SK-N-SH (cell line): ENCODE measurements at regions not wholly inside any gene's neighbourhood (a gene's known extent, or its start where the extent isn't known, plus 50 kb on each side); places are given as distances from the start of the nearest gene placed in this dataset.

Experiments used
- CTCF ChIA-PET: fragments of 300-600, 350-600 bp; formaldehyde crosslinking; extraction: SDS; loops from one replicate; lab custom pipeline; 2021; lab: Yijun Ruan, JAX
- POLR2A ChIA-PET: fragments of 350-600 bp; sonication (Branson Sonifier 250); formaldehyde crosslinking; extraction: SDS; loops from one replicate; lab custom pipeline; 2020; ENCODE audit warnings: antibody characterized with exemption, inconsistent platforms; lab: Yijun Ruan, JAX
- DNase-seq: peaks from one replicate; pipeline ENCODE4 v3.0.0; 2012
- H2AFZ ChIP-seq: fragments of 200-600 bp; sonication (generic); 2 replicates; pipeline ENCODE4 v1.8.1; 2016; ENCODE audit warnings: antibody characterized with exemption, mild to moderate bottlenecking, low read depth
- H3F3A ChIP-seq: fragments of 200-600 bp; sonication (generic); replicated peaks from 2 replicates; pipeline ENCODE3; 2016; ENCODE audit warnings: antibody characterized with exemption, mild to moderate bottlenecking; ENCODE audit not compliant: insufficient read depth
- H3K27ac ChIP-seq, 2 experiments: fragments of 200-500 bp in 1 of 2; fragments of 200-600 bp in 1 of 2; sonication (Bioruptor generic) in 1 of 2; sonication (generic), shearing (Covaris generic) in 1 of 2; 2 replicates each; pipeline versions ENCODE4 v1.5.1 to v1.6.1; 2014 to 2016; ENCODE audit warnings: low read depth in 2 of 2, inconsistent platforms in 1 of 2, low read length in 1 of 2, mild to moderate bottlenecking in 1 of 2, mixed read lengths in 1 of 2
- H3K27me3 ChIP-seq: fragments of 200-600 bp; sonication (generic), shearing (Covaris generic); 2 replicates; pipeline ENCODE4 v1.6.1; 2016; ENCODE audit warnings: mixed run types; ENCODE audit not compliant: insufficient read depth
- H3K36me3 ChIP-seq, 2 experiments: fragments of 200-500 bp in 1 of 2; fragments of 200-600 bp in 1 of 2; sonication (Bioruptor generic) in 1 of 2; sonication (generic) in 1 of 2; replicated peaks in 1 of 2; 2 replicates each; pipeline versions ENCODE3 to v1.5.1; 2014 to 2016; ENCODE audit warnings: low read length in 1 of 2, mild to moderate bottlenecking in 1 of 2; ENCODE audit not compliant: insufficient read depth in 2 of 2, control insufficient read depth in 1 of 2
- H3K4me1 ChIP-seq, 2 experiments: fragments of 200-500 bp in 1 of 2; fragments of 200-600 bp in 1 of 2; sonication (Bioruptor generic) in 1 of 2; sonication (generic), shearing (Covaris generic) in 1 of 2; 2 replicates each; pipeline versions ENCODE4 v1.5.1 to v1.6.1; 2014 to 2016; ENCODE audit warnings: low read depth in 1 of 2, low read length in 1 of 2, mixed run types in 1 of 2; ENCODE audit not compliant: insufficient read depth in 2 of 2, control insufficient read depth in 1 of 2
- H3K4me2 ChIP-seq: fragments of 200-600 bp; sonication (generic), shearing (Covaris generic); 2 replicates; pipeline ENCODE4 v1.6.1; 2017; ENCODE audit warnings: mixed run types
- H3K4me3 ChIP-seq, 2 experiments: fragments of 200-500 bp in 1 of 2; fragments of 200-600 bp in 1 of 2; sonication (Bioruptor generic) in 1 of 2; sonication (generic), shearing (Covaris generic) in 1 of 2; 2 replicates each; pipeline versions ENCODE4 v1.5.1 to v1.8.1; 2014 to 2016; ENCODE audit warnings: low read depth in 2 of 2, inconsistent platforms in 1 of 2, low read length in 1 of 2, mild to moderate bottlenecking in 1 of 2, mixed read lengths in 1 of 2, moderate library complexity in 1 of 2
- H3K79me2 ChIP-seq: fragments of 200-600 bp; sonication (generic); 2 replicates; pipeline ENCODE4 v1.8.1; 2017; ENCODE audit warnings: mild to moderate bottlenecking; ENCODE audit not compliant: insufficient read depth
- H3K9ac ChIP-seq: fragments of 200-600 bp; sonication (generic); 2 replicates; pipeline ENCODE4 v1.6.1; 2017; ENCODE audit warnings: mixed run types
- H3K9me2 ChIP-seq: fragments of 200-600 bp; sonication (generic); 2 replicates; pipeline ENCODE4 v1.6.1; 2017; ENCODE audit warnings: mixed run types
- H3K9me3 ChIP-seq: fragments of 200-600 bp; sonication (generic); 2 replicates; pipeline ENCODE4 v1.6.1; 2017; ENCODE audit warnings: mixed run types, mild to moderate bottlenecking, moderate library complexity
- H4K20me1 ChIP-seq: fragments of 200-600 bp; sonication (generic); 2 replicates; pipeline ENCODE4 v1.6.1; 2017; ENCODE audit warnings: mild to moderate bottlenecking, mixed run types; ENCODE audit not compliant: insufficient read depth
- CTCF ChIP-seq: fragments of 200-600 bp; sonication (generic); IDR thresholded peaks from 2 replicates; pipeline ENCODE4 v1.6.1; 2017; ENCODE audit warnings: antibody characterized with exemption, mild to moderate bottlenecking, moderate library complexity
- EP300 ChIP-seq, 2 experiments: IDR thresholded peaks; 2 replicates each; pipeline versions ENCODE4 v1.4.0 to v1.6.1; 2012; ENCODE audit warnings: borderline replicate concordance in 1 of 2, low read depth in 1 of 2, low read length in 1 of 2
- GABPA ChIP-seq: IDR thresholded peaks from 2 replicates; pipeline ENCODE4 v1.4.0; 2012; ENCODE audit warnings: low read depth, mild to moderate bottlenecking
- MAX ChIP-seq: IDR thresholded peaks from 2 replicates; pipeline ENCODE4 v1.4.0; 2012; ENCODE audit warnings: low read depth
- PBX3 ChIP-seq: IDR thresholded peaks from 2 replicates; pipeline ENCODE4; 2012
- POLR2AphosphoS5 ChIP-seq: IDR thresholded peaks from 2 replicates; pipeline ENCODE4 v1.6.1; 2012; ENCODE audit warnings: low read depth, low read length
- RAD21 ChIP-seq: IDR thresholded peaks from 2 replicates; pipeline ENCODE4 v1.6.1; 2012; ENCODE audit warnings: mild to moderate bottlenecking, low read length
- RFX5 ChIP-seq: IDR thresholded peaks from 2 replicates; pipeline ENCODE4 v1.6.1; 2012; ENCODE audit warnings: mild to moderate bottlenecking, improper control_type of control experiment, low read length
- RXRA ChIP-seq: IDR thresholded peaks from 2 replicates; pipeline ENCODE4 v1.4.0; 2012; ENCODE audit warnings: low read depth, mild to moderate bottlenecking, borderline replicate concordance
- SIN3A ChIP-seq: IDR thresholded peaks from 2 replicates; pipeline ENCODE4 v1.6.1; 2012; ENCODE audit warnings: low read depth, mild to moderate bottlenecking, low read length, moderate library complexity, borderline replicate concordance
- TAF1 ChIP-seq: IDR thresholded peaks from 2 replicates; pipeline ENCODE4 v1.6.1; 2012; ENCODE audit warnings: low read depth, mild to moderate bottlenecking, low read length, moderate library complexity, borderline replicate concordance
- TCF12 ChIP-seq: IDR thresholded peaks from 2 replicates; pipeline ENCODE4 v1.4.0; 2012
- TEAD4 ChIP-seq: IDR thresholded peaks from 2 replicates; pipeline ENCODE4 v1.4.0; 2012; ENCODE audit warnings: mild to moderate bottlenecking, borderline replicate concordance; ENCODE audit not compliant: insufficient read depth
- USF1 ChIP-seq: IDR thresholded peaks from 2 replicates; pipeline ENCODE4 v1.4.0; 2012; ENCODE audit warnings: low read depth, borderline replicate concordance
- YY1 ChIP-seq: IDR thresholded peaks from 2 replicates; pipeline ENCODE4 v1.4.0; 2012; ENCODE audit warnings: low read depth, mild to moderate bottlenecking
- ZBTB33 ChIP-seq: IDR thresholded peaks from 2 replicates; pipeline ENCODE4 v1.4.0; 2012; ENCODE audit warnings: low read depth, borderline replicate concordance
- WGBS: methylation state at CpG from one replicate; pipeline ENCODE4 v1.1.6; 2017; ENCODE audit warnings: low lambda C conversion rate; 5-methylcytosine and 5-hydroxymethylcytosine counted together

- TF ChIP-seq CTCF: peak; percentile 54
- no peak for TF ChIP-seq RFX5
- TF ChIP-seq, all 33 proteins: peak for 14
Observed at GRCh38 chr7:46854958-46855473, 726.9 kb downstream of the TNS3 start (continued).

- ChIA-PET POLR2A (no interaction called here), CTCF (no interaction called here)
- no peak overlapping the region for H3K27ac ChIP-seq
- peaks cover 14% of the 10 kb centered on the region for H3F3A ChIP-seq
- no peaks in the 10 kb centered on the region for H4K20me1 ChIP-seq
- DNase-seq: no peak
- no peak overlapping the region for H2AFZ ChIP-seq
- no peaks in the 10 kb centered on the region for H3K9me2 ChIP-seq
- no peak overlapping the region for H3K4me2 ChIP-seq
- no peaks in the 10 kb centered on the region for H3K79me2 ChIP-seq
- 68% methylated on average over 1 of the region's 1 CpG for WGBS
- H3K4me3 ChIP-seq: no peak overlapping the region
- H3K4me1 ChIP-seq: peaks cover 9 to 21% of the 10 kb centered on the region in 2 experiments
- no peak overlapping the region for H3K9ac ChIP-seq
- H3K27me3 ChIP-seq: no peaks in the 10 kb centered on the region
- H3K36me3 ChIP-seq: no peaks in the 10 kb centered on the region
- no peaks in the 10 kb centered on the region for H3K9me3 ChIP-seq
- TF ChIP-seq YY1 (no peak), PBX3 (0 out of 2 replicates have a peak, but pooled peaks have one; percentile 24)
- TF ChIP-seq, all 33 proteins: peak for 1
Observed at GRCh38 chr7:46853451-46853850, 728.5 kb downstream of the TNS3 start.

GRCh38 chr7:46852795-46853194 is 729.1 kb downstream of the TNS3 start:
- Histone ChIP-seq H3K9me3 (no peaks in the 10 kb centered on the region), H2AFZ (no peak overlapping the region), H3K79me2 (no peaks in the 10 kb centered on the region), H3K9ac (no peak overlapping the region), H3F3A (peaks cover 14% of the 10 kb centered on the region), H3K9me2 (no peaks in the 10 kb centered on the region), H3K27ac (no peak overlapping the region), H3K4me2 (no peak overlapping the region), H3K4me3 (no peak overlapping the region), H3K27me3 (no peaks in the 10 kb centered on the region), H3K36me3 (no peaks in the 10 kb centered on the region), H3K4me1 (peaks cover 9 to 21% of the 10 kb centered on the region in 2 experiments), H4K20me1 (no peaks in the 10 kb centered on the region)
- CTCF ChIA-PET: no interaction called here
- no peak for DNase-seq
- 87% methylated on average over 3 of the region's 3 CpGs for WGBS
- POLR2A ChIA-PET: no interaction called here
- TF ChIP-seq USF1: no peak
- no peak for TF ChIP-seq RAD21
- no peak for TF ChIP-seq GABPA
- no peak for TF ChIP-seq SIN3A
- TF ChIP-seq POLR2AphosphoS5: no peak
- TF ChIP-seq RXRA: no peak
- no peak for TF ChIP-seq RFX5
- no peak for TF ChIP-seq TEAD4
- no peak for TF ChIP-seq EP300 (IDR thresholded peaks at IDR 0.05; ENCODE audit: borderline replicate concordance in 1 of 2, low read depth in 1 of 2, low read length in 1 of 2)
- TF ChIP-seq TCF12: no peak
- TF ChIP-seq CTCF: no peak
- no peak for TF ChIP-seq MAX
- no peak for TF ChIP-seq ZBTB33
- TF ChIP-seq TAF1: no peak
